NCI-H2171 (cell line): ENCODE measurements at regions not wholly inside any gene's neighbourhood (a gene's known extent, or its start where the extent isn't known, plus 50 kb on each side); places are given as distances from the start of the nearest gene placed in this dataset.

Experiments
- DNase-seq: peaks from one replicate; lab custom pipeline; 2025; lab: John Stamatoyannopoulos, UW

DNA sequence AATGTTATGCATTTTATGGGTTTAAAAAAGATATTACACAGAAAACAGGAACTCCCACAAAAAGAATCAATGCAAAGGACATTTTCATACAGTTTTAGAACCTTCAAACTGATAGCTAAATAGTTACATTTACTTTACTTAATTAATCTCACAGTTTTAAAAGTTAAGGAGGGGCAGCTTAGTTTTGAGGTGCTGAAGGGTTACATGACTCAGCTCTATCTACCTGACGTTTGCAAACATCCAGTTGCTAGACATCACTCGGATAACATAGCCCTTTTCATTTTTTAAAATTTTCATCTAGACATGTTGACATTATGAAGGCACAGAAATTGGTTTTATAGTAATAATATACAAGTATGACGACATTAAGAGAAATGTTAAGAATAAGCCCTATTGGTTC is 53.7 kb upstream of the HSD17B12 start:
- DNase-seq: no peak
